GM19043 (cell line): ENCODE measurements at regions not wholly inside any gene's neighbourhood (a gene's known extent, or its start where the extent isn't known, plus 50 kb on each side); places are given as distances from the start of the nearest gene placed in this dataset.

Experiments used
- ATAC-seq: cut with Tn5 transposase; IDR thresholded peaks from one replicate; pipeline ENCODE4 v1.9.1; 2021; ENCODE audit warnings: low read depth; ENCODE audit not compliant: unreplicated experiment

GRCh38 chr5:29054694-29055093 lies 2016.3 kb upstream of the CDH9 start:
- ATAC-seq = no peak

- no peak for ATAC-seq
Observed at GRCh38 chr5:29054282-29054681, 2015.9 kb upstream of the CDH9 start.

GRCh38 chr5:29051509-29051908 lies 2013.1 kb upstream of the CDH9 start:
- ATAC-seq = no peak

GRCh38 chr5:29042152-29042551 lies 2003.8 kb upstream of the CDH9 start:
- ATAC-seq = no peak

GRCh38 chr5:29040404-29040803 lies 2002.0 kb upstream of the CDH9 start:
- no peak for ATAC-seq

GRCh38 chr5:29039994-29040393 lies 2001.6 kb upstream of the CDH9 start:
- no peak for ATAC-seq

- ATAC-seq = no peak
Observed at GRCh38 chr5:29037716-29038115, 1999.3 kb upstream of the CDH9 start.

GRCh38 chr5:29024052-29024451 lies 1985.7 kb upstream of the CDH9 start:
- no peak for ATAC-seq

GRCh38 chr5:29023541-29023940 lies 1985.2 kb upstream of the CDH9 start:
- ATAC-seq = no peak

- no peak for ATAC-seq
Observed at GRCh38 chr5:29017501-29017900, 1979.1 kb upstream of the CDH9 start.

GRCh38 chr5:29016067-29016466 lies 1977.7 kb upstream of the CDH9 start:
- no peak for ATAC-seq

- ATAC-seq = no peak
Observed at GRCh38 chr5:29015523-29015922, 1977.1 kb upstream of the CDH9 start.

- ATAC-seq = no peak
Observed at GRCh38 chr5:29005386-29005785, 1967.0 kb upstream of the CDH9 start.

GRCh38 chr5:29002481-29002880 lies 1964.1 kb upstream of the CDH9 start:
- ATAC-seq = no peak

- no peak for ATAC-seq
Observed at GRCh38 chr5:29001666-29002065, 1963.3 kb upstream of the CDH9 start.

- ATAC-seq = no peak
Observed at GRCh38 chr5:28984639-28985038, 1946.3 kb upstream of the CDH9 start.

- ATAC-seq = no peak
Observed at GRCh38 chr5:28975508-28975907, 1937.1 kb upstream of the CDH9 start.

GRCh38 chr5:28967848-28968247 lies 1929.5 kb upstream of the CDH9 start:
- ATAC-seq = no peak

- ATAC-seq = no peak
Observed at GRCh38 chr5:28961816-28962215, 1923.4 kb upstream of the CDH9 start.

- no peak for ATAC-seq
Observed at GRCh38 chr5:28958581-28958980, 1920.2 kb upstream of the CDH9 start.

- no peak for ATAC-seq
Observed at GRCh38 chr5:28957450-28957849, 1919.1 kb upstream of the CDH9 start.

GRCh38 chr5:28954074-28954473 lies 1915.7 kb upstream of the CDH9 start:
- no peak for ATAC-seq

GRCh38 chr5:28947865-28948264 lies 1909.5 kb upstream of the CDH9 start:
- no peak for ATAC-seq
